HG03558 (cell line): ENCODE measurements at regions not wholly inside any gene's neighbourhood (a gene's known extent, or its start where the extent isn't known, plus 50 kb on each side); places are given as distances from the start of the nearest gene placed in this dataset.

ENCODE experiments used
- ATAC-seq: cut with Tn5 transposase; IDR thresholded peaks from one replicate; pipeline ENCODE4 v1.9.1; 2021; ENCODE audit warnings: moderate number of reproducible peaks; ENCODE audit not compliant: unreplicated experiment; ENCODE audit errors: extremely low read depth

DNA sequence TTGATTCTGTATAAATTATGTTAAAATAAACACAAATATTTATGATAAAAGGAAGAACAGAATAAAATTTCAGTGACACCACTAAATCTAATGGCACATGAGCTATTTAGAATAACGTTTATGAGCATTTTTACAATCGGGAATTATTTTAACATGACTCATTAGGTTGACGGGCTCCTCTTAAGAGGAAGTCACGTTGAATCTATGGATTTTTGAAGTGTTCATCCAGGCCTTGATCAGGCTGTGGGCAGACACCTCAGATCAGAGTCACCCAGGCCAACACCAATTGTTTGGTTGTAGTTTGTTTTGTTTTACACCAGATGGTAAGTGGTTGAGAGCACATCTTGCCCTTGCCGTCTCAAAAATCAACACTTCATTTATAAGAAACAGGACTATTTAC, 257.8 kb downstream of the FOXO1 start:
- ATAC-seq, result no peak

DNA sequence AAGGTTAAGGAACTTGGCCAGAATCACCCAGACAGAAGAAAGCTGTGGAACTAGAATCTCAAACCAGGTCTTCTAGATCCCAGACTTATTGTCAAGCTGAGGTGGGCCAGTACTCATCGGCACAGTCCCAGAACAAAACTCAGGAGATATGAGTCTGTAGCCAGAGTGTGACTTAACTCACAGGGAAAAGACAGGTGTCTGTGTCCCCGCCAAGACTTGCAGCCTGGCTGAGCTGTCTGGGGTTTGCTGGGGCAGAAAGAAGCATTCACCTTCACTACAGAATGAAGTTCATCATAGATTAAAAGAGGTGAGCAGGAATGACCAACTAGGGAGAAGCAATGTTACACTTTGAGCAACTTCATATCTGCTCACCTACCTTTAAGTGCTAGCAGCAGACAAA, 257.2 kb downstream of the FOXO1 start:
- no peak for ATAC-seq

- ATAC-seq, result no peak
Observed at GRCh38 chr13:40410315-40410714, 256.1 kb downstream of the FOXO1 start.

DNA sequence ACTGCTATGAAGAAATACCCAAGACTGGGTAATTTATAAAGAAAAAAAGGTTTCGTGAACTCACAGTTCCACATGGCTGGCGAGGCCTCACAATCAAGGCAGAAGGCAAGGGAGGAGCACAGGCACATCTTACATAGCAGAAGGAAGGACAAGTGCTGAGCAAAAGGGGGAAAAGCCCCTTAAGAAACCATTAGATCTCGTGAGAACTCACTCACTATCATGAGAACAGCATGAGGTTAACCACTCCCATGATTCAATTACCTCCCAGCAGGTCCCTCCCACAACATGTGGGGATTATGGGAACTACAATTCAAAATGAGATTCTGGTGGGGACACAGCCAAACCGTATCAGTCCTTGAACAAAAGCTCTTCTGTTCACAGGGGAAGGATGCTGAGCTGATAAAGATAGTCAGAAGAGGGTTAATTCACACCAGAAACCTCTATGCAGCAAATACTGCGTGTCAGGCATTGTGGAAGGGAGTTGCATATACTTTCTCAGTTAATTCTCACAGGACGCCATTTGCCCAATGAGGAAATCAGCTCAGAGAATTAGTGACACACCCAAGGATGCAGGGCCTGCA, 246.2 kb downstream of the FOXO1 start:
- ATAC-seq, result no peak

- no peak for ATAC-seq
Observed at GRCh38 chr13:40422588-40423235, 243.7 kb downstream of the FOXO1 start.

DNA sequence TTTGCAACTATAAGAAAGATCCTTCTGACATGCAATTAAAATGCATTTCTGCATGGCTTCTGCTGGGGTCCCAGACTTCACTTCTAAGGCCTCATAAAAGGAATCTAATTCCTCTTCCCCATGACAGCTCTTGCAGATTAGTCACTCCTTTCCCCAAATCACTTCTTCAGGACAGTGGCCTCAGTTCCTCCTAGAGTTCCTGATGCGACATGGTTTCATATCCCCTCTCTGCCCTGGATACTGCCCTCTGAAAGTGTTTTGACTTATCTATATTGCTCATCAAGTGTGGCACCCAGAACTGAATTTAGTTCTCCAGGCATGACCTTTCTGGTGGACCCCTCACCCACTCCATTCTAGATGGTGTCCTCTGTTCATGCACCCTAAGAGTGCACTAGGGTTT, 238.1 kb downstream of the FOXO1 start:
- no peak for ATAC-seq

DNA sequence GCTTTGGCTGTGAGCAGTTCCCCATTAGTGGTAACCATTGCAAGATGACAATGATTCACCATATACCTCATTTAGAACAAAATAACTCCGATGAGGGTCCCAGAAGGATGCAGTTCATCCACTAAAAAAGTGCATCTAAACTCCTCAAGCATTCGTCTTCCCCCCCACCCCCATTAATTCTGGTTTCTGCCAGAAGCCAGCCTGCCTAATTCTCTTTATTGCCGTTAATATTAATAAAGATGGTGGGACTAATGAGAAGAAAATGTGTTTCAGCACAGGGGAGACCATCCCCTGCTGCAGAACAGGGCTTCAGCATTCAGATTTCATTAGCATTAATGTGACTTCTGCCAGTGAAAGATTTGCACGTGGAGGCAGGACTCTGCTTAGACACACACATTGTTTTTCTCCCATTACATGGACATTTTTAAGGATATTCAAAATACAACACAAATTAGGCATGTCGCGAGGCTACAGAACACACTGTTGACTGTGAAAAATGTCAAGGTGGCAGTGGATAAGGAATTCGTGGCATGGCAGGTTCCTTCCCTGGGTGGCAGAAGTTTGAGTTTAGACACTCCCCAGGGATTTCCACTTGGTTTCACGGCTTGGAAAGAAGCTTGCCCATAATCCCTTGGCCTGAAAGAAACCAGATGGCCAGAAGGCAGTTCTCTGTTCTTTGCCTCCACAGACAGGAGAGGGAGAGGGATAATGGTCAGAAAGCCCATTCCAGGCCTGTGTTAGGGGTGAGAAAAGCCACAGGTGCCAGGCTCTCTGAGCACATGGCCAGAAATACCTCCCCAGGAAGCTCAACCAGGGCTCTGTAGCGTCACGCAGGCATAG, 236.5 kb downstream of the FOXO1 start:
- no peak for ATAC-seq

- no peak for ATAC-seq
Observed at GRCh38 chr13:40432018-40432978, 234.1 kb downstream of the FOXO1 start.

- ATAC-seq, result no peak
Observed at GRCh38 chr13:40433001-40433400, 233.4 kb downstream of the FOXO1 start.

- no peak for ATAC-seq
Observed at GRCh38 chr13:40433577-40433976, 232.9 kb downstream of the FOXO1 start.

DNA sequence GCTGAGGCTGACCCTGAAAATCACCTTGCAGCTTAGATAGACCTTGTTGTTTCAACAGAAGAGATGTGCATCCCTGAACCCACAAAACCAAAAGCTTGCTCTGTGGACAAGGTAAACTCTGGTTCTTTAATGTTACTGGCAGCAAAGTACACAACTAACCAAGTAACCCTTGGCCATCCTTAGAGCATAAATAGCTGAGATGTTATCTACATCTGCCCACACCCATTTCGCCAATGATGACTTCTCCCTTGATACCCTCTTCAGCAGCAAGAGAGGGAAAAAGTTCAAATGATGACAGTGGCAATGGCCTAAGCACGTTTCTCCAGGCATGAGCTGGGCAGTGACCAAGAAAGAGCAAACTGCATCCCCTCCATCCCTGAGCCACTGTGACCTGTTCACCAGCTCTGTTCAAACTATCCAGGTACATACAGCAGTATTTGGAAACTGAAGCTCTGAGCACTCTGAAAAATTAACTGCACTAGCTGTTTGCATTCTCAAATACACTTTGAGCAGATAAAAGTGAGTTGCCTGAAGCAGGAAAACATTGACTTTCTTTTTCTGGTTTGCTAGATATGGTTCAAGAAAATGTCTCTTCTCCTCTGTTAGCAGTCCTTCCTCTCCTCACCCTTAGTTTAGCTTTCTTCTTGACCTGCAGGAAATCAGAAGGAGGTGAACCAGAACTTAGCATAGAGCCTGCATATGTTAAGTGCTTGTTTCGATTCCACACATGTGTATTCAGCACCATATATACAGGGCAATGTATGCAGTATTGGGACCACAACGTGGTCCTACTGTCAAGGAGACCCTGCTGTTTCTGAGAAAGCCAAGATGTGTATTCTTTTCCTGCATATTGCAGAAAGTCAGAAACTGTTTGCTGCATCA, 231.7 kb downstream of the FOXO1 start:
- no peak for ATAC-seq

GRCh38 chr13:40438022-40438680, 228.3 kb downstream of the FOXO1 start:
- ATAC-seq, result no peak

- no peak for ATAC-seq
Observed at GRCh38 chr13:40438999-40439797, 227.2 kb downstream of the FOXO1 start.

GRCh38 chr13:40439928-40440327, 226.5 kb downstream of the FOXO1 start:
- no peak for ATAC-seq

- no peak for ATAC-seq
Observed at GRCh38 chr13:40440990-40441820, 225.2 kb downstream of the FOXO1 start.

DNA sequence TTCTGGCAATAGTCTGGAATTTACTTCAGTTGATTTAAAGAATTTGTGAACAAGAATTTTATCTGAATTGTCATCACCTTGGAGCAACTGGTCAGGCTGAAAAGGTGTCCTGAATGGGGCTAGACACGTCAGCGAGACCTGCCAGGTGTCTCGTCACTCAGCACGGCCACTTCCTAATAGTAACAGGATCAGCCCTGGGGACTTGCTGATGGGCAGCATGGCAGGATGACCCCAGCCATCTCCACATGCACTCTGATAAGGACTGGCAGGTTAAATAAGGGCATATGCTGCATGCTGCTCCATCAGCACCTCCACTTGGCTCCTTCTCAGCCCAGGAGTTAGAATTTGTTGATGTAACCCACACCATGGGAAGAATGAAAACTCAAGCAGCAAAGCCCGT, 224.2 kb downstream of the FOXO1 start:
- no peak for ATAC-seq

DNA sequence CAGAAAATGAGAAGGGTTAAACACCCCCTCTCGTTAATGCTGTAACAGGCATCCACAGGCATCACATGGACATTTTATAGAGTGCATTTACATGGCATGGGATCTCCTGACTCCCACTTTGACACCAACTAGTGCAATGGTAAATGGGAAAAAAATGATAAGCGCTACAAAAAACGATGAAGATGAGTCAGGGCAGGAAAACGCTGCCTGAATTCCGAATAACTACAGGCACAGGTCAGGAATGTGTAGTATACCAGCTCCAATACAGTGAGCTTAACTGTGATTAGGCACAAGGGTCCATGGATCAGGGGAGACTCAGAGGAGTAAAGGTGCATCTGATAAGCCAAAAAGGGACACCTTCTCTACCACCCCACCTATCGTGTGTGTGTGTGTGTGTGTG, 223.6 kb downstream of the FOXO1 start:
- ATAC-seq, result no peak
